GM18505 (cell line): ENCODE measurements at regions not wholly inside any gene's neighbourhood (a gene's known extent, or its start where the extent isn't known, plus 50 kb on each side); places are given as distances from the start of the nearest gene placed in this dataset.
"Not testable (repeated sequence)": the region's sequence is repeated elsewhere in the genome, so short reads cannot be mapped to it uniquely, and the experiment has no call there.

Experiments used
- ATAC-seq: cut with Tn5 transposase; IDR thresholded peaks from one replicate; pipeline ENCODE4 v1.9.1; 2021; ENCODE audit not compliant: unreplicated experiment
- POLR2A ChIP-seq: IDR thresholded peaks from 4 replicates; pipeline ENCODE4 v1.6.1; 2011; ENCODE audit warnings: borderline replicate concordance; ENCODE audit not compliant: insufficient read depth, insufficient read length; ENCODE audit errors: extremely low read depth

DNA sequence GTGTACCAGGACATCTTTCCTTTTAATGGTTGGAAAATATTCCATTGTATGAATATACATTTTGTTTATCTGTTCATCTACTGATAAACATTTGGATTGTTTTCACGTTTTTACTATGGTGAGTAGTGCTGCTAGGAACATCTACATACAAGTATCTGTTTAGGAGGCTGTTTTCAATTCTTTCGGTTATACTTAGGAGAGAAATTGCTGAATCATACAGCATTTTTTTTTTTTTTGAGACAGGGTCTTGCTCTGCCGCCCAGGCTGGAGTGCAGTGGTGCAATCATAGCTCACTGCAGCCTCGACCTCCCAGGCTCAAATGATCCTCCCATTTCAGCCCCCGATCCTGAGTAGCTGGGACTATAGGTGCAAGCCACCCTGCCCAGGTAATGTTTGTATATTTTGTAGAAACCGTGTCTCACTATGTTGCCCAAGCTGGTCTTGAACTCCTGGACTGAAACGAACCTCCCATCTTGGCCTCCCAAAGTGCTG, 122.9 kb downstream of the CRLF3 start:
- no peak for TF ChIP-seq POLR2A
- ATAC-seq = no peak

DNA sequence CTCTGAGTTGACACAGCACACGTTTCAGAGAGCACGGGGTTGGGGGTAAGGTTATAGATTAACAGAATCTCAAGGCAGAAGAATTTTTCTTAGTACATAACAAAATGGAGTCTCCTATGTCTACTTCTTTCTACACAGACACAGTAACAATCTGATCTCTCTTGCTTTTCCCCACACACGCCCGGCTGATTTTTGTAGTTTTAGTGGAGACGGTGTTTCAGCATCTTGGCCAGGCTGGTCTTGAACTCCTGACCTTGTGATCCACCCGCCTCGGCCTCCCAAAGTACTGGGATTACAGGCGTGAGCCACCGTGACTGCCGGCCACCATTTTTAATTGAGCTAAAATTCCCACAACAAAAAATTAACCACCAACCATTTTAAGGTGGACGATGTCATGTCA, 123.7 kb downstream of the CRLF3 start:
- not testable (repeated sequence) for ATAC-seq

DNA sequence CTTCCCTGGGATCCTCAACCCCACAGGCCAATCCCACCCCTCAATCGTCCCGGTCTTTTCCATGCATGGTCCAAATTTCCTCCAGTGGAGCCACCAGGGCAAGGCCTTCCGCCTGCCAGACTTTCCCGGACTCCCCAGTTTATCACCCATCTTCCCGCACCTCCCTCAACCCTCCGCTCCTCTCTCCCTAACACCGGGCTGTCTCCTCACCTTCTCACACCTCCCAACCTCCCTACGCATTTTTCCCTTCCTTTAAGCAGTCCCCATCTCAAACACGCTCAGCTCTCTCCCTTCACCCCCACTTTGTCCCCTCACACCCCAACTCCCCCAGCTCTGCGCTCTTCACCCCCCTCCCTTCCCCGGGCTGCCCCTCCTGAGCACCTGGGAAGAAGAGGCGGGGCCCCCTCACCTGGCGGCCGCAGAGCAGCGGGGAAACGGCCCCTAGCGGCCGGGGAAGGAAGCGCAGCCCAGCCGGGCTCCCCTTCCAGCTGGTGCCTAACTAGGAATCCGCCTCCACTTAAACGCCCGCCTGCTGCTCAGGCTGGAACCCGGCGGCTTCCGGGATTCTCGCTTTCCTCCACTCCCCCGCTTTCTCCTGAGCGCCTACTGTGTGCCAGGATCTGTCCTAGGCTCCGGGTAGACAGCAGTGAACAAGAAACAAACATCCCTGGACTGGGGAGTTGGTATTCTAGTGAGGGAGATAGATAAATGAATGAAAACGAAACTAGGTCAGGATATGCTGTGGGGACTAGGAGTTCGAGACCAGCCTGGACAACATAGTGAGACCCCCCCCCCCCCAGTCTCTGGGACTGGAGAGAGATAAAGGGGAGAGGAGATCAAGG, 126.7 kb downstream of the CRLF3 start:
- not testable (repeated sequence) for ATAC-seq

- TF ChIP-seq POLR2A = no peak
- no peak for ATAC-seq
These were observed 128.3 kb downstream of the CRLF3 start for GRCh38 chr17:30696234-30696633.

DNA sequence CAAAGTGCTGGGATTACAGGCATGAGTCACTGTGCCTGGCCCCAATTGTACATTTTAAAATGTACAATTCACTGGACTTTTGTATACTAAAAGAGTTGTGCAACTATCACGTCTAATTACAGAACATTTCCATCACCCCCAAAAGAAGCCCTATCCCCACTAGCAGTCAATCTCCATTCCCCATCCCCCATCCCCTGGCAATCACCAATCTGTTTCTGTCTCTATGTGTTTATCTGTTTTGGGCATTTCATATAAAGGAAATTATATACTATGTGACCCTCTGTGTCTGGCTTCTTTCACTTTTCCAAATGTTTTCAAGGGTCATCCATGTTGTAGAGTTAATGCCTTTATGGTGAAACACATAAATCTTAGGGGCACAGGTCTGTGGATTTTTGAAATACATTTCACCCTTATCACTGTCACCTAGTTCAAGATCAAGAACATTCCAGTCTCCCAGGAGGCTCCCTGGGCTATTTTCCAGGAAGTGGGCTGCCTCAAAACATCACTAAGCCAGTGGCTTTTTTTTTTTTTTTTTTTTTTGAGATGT, 129.2 kb downstream of the CRLF3 start:
- not testable (repeated sequence) for ATAC-seq

GRCh38 chr17:30693772-30694171, 130.7 kb downstream of the CRLF3 start:
- ATAC-seq = not testable (repeated sequence)

GRCh38 chr17:30689266-30690000, 135.1 kb downstream of the CRLF3 start:
- ATAC-seq = not testable (repeated sequence)

- not testable (repeated sequence) for ATAC-seq
These were observed 137.7 kb downstream of the CRLF3 start for GRCh38 chr17:30686538-30687479.

- ATAC-seq = not testable (repeated sequence)
These were observed 142.2 kb downstream of the CRLF3 start for GRCh38 chr17:30682280-30682679.

DNA sequence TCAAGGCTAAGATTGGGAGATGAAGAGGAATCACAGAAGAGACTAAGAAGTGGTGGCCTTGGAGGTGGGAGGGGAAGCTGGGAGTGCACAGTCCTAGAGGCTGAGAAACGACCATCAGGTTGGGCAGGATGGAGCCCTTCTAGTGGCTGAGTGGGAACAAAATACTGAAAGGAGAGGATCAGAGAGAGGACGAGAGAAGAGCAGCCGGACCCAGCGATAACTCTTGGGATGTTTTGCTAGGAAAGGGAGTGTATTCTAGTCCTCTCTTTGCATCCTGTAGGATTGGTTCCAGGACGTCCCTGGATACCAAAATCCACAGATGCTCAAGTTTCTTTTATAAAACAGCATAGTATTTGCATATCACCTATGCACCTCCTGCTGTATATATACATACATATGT, 143.8 kb downstream of the CRLF3 start:
- not testable (repeated sequence) for ATAC-seq

GRCh38 chr17:30677550-30678249, 146.8 kb downstream of the CRLF3 start:
- TF ChIP-seq POLR2A = no peak
- no peak for ATAC-seq

DNA sequence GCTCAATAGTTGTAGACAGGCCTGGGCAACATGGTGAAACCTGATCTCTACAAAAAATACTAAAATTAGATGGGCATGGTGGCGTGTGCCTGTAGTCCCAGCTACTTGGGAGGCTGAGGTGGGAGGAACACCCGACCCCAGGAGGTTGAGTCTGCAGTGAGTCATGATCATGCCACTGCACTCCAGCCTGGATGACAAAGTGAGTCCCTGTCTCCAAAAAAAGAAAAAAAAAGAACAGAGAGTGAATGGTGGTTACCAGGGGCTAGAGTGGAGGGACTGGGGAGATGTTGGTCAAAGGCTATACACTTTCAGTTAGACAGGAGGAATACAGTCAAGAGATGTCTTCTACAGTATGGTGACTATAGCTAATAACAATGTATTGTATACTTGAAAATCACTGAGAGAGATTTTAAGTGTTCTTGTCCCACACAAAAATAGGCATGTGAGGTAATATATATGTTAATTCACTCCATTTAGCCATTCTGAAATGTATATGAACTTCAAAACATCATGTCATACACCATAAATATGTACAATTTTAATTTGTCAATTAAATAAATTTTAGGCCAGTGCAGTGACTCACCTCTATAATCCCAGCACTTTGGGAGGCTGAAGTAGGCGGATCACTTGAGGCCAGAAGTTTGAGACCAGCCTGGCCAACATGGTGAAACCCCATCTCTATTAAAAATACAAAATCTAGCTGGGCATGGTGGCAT, 148.6 kb downstream of the CRLF3 start:
- not testable (repeated sequence) for ATAC-seq

GRCh38 chr17:30669217-30669649, 155.3 kb downstream of the CRLF3 start:
- not testable (repeated sequence) for ATAC-seq

DNA sequence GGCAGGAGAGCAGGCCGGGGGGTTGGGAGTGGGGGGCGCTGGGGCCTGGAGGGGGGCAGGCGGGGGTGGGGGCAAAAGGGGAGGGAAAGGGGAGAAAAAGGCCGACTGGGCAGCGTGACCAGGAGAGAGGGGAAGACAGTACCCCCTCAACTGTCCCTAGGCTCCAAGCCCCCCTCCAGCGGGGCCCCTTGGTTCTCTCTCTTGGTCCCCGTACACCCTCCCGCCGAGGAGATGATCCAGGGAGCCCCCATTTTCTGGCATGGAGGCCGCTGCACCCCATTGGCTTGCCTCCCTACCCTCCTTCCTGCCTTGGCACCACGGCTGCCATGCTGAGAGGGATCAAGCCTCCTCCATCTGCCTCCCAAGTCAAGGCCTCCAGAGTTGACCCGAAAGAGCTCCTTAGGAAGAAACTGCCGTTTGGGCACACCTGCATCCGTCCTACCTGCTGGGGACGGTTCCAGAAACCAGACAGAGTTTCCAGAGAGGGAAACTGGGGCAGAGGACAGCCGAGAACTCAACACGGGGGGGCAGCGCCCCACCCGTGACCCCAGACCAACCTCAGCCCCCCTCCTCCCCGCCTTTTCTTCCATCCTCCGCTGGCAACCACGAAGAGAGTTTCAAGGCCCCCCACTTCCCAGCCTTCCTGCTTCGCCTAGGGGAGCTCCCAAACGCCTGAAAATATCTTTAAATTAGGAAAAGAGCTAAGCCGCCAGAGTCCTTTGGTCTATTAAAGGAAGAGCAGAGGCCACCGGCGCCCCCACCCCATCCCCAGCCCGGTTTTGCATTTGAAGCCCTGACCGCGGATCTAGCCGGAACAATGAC, 155.9 kb downstream of the CRLF3 start:
- ATAC-seq = not testable (repeated sequence)

DNA sequence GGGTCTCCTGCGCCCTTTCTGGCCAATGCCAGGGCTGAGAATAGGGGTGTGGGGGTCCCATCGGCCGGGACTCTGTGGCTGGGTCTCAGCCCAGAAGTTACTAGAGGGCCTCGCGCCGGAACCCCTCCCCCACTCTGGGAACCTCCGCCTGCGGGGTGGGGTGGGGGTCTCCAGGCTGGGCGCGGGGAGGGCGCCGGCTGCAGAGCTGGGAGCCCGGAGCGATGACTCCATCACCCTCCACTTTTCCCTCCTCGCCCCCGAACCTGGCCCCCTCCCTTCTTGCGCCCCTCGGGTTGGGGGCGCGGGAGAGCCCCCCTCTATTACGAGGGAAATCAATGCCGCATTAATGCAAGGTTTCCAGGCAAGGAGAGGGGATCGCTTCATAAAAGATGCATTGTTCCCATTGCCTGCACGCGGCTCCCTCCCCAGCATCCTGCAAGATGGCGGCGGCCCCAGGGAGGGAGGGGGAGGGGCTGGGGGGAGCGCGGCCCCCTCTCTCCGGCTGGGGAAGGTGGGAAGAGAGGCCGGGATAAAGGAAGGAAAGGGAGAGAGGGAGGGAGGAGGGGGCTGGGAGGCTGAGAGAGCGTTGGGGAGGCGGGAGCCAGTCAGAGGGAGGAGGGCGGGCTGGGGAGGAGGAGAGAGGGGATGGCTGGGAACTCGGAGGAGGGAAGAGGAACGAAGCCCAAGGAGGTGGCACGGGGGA, 156.7 kb downstream of the CRLF3 start:
- ATAC-seq = not testable (repeated sequence)

GRCh38 chr17:30666838-30667656, 157.4 kb downstream of the CRLF3 start:
- not testable (repeated sequence) for ATAC-seq
